NT2/D1 (cell line): ENCODE measurements at regions not wholly inside any gene's neighbourhood (a gene's known extent, or its start where the extent isn't known, plus 50 kb on each side); places are given as distances from the start of the nearest gene placed in this dataset.

ENCODE experiments used
- DNase-seq: peaks from one replicate; pipeline ENCODE4 v3.0.0-alpha.2; 2011; ENCODE audit warnings: low read depth, low spot score
- H3K27me3 ChIP-seq: 2 replicates; pipeline ENCODE4 v1.6.0; 2011; ENCODE audit warnings: mild to moderate bottlenecking; ENCODE audit not compliant: insufficient read length, insufficient read depth
- H3K36me3 ChIP-seq: 2 replicates; pipeline ENCODE4 v1.6.1; 2011; ENCODE audit warnings: mild to moderate bottlenecking, low read length, mixed read lengths; ENCODE audit not compliant: insufficient read depth, insufficient read length
- H3K4me1 ChIP-seq: 2 replicates; pipeline ENCODE4 v1.5.1; 2011; ENCODE audit not compliant: insufficient read depth, insufficient read length
- H3K4me3 ChIP-seq: 2 replicates; pipeline ENCODE4 v1.5.1; 2011; ENCODE audit warnings: low read depth; ENCODE audit not compliant: insufficient read length
- H3K9ac ChIP-seq: 2 replicates; pipeline ENCODE4 v1.6.0; 2011; ENCODE audit warnings: low read depth; ENCODE audit not compliant: insufficient read length
- H3K9me3 ChIP-seq: 2 replicates; pipeline ENCODE4 v1.5.1; 2011; ENCODE audit warnings: mild to moderate bottlenecking, low read length; ENCODE audit not compliant: insufficient read depth
- SUZ12 ChIP-seq: IDR thresholded peaks from 2 replicates; pipeline ENCODE4 v1.6.1; 2011; ENCODE audit not compliant: insufficient read length, insufficient read depth; ENCODE audit errors: extremely low read depth
- YY1 ChIP-seq: IDR thresholded peaks from 2 replicates; pipeline ENCODE4 v1.6.1; 2011; ENCODE audit not compliant: insufficient read length, insufficient read depth
- ZNF274 ChIP-seq: IDR thresholded peaks from 2 replicates; pipeline ENCODE4 v1.6.1; 2011; ENCODE audit warnings: mild to moderate bottlenecking, low read depth, low read length

DNA sequence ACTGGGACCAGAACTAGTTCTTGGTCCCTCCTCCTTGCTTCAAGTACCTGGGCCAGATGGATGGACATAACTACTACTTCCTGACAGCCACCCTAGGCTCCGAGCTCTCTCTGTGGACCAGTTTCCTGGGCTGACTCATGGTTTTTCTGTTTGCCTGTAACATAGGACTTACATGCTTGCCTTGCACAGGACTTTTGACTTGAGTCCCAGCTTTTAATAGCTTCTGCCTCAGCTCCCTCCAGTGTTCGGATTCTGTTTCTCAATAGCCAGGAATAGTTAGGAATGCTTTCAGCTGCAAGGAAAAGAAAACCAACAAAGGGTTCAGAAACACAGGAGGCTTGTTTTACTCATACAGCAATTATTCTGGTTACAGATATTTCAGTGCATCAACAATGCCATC, 405.9 kb downstream of the ZNF536 start:
- Histone ChIP-seq H3K4me3 (no peak overlapping the region), H3K4me1 (no peaks in the 10 kb centered on the region), H3K36me3 (no peaks in the 10 kb centered on the region), H3K27me3 (no peaks in the 10 kb centered on the region), H3K9ac (no peak overlapping the region), H3K9me3 (no peaks in the 10 kb centered on the region)
- no peak for DNase-seq
- TF ChIP-seq SUZ12, result no peak
- no peak for TF ChIP-seq ZNF274
- no peak for TF ChIP-seq YY1

DNA sequence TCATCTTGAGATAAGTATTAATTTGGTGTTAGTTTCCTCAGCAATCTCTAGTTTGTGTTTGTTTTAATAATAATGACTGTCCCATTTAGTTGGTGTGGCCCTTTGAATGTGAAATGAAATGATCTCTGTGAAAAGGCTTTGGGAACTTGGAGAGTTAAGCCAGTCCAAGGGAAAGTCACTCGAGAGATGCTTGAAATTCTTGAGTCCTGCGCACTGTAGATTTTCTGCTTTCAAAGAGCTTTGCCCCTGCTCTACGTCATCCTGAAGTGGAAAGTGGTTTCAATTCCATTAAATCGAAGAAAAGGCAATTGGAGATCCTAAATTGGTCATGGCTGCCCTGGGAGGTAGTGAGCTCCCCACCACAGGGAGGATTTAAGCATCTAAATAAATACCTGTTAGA, 403.8 kb downstream of the ZNF536 start:
- H3K9me3 ChIP-seq, result no peaks in the 10 kb centered on the region
- H3K4me1 ChIP-seq, result no peaks in the 10 kb centered on the region
- H3K4me3 ChIP-seq, result no peak overlapping the region
- TF ChIP-seq ZNF274 (no peak), SUZ12 (no peak), YY1 (no peak)
- no peak for DNase-seq
- H3K9ac ChIP-seq, result no peak overlapping the region
- H3K36me3 ChIP-seq, result no peaks in the 10 kb centered on the region
- H3K27me3 ChIP-seq, result no peaks in the 10 kb centered on the region

DNA sequence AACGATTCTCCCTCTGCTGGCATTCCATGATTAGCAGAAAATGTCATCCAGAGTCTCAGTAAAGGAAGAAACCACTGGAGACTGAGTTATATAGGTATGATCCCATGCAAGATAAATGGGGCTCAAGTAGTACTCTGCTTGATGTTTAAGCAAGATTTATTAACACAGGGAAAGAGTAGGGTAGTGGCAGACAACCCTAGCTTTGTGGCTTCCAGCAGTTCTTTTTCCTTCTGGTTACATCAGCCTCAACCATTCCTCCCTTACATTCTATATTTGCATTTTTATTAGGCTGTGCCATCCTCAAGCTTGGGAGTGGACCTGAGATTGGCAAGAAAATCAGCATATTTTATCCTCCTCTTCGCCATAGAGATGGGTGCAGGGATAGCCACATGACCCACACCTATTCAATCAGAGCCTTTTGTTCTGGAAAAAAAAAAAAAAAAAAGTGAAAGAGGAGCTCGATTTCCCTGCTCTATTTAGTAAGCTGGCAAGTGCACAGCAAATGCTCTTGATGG, 402.1 kb downstream of the ZNF536 start:
- H3K9ac ChIP-seq, result no peak overlapping the region
- no peaks in the 10 kb centered on the region for H3K9me3 ChIP-seq

DNA sequence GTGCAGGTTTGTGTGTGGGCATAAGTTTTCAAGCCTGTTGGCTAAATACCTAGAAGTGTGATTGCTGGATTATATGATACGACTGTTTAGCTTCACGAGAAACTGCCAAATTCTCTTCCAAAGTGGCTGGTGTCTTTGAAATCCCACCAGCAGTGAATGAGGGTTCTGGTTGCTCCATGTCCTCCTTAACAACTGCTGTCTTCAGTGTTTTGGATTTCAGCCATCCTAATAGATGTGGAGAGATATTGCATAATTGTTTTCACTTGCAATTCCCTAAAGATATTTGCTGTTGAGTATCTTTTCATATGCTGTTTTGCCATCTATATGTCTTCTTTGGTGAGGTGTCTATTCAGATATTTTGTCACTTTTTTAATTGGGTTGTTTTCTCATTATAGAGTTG, 390.5 kb downstream of the ZNF536 start:
- H3K4me1 ChIP-seq, result no peaks in the 10 kb centered on the region
- no peak for TF ChIP-seq SUZ12
- no peak for TF ChIP-seq ZNF274
- TF ChIP-seq YY1, result no peak
- DNase-seq, result no peak

More for the DNA sequence above, 402.1 kb downstream of the ZNF536 start:
- no peak for DNase-seq
- TF ChIP-seq ZNF274 (no peak), YY1 (no peak), SUZ12 (no peak)
- Histone ChIP-seq H3K4me1 (no peaks in the 10 kb centered on the region), H3K4me3 (no peak overlapping the region), H3K36me3 (no peaks in the 10 kb centered on the region), H3K27me3 (no peaks in the 10 kb centered on the region)

DNA sequence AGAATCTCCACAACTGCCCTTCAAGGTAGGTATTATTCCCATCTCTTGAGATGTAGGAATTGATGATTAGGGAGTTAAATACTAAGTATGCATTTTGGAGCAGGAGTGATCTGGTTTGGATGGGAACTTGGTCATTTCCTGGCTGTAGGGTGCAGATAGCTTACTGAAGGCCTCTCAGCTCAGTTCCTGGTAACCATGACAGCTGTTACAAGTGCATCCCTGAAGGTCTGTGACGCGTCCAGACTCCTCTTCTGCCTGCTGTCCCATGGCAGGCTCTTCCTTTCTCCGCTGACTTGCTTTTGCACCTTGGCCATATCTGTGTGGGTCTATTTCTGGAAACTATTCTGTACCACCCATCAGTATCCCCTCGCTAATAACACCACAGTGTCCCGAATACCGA, 387.8 kb downstream of the ZNF536 start:
- no peak for DNase-seq
- no peak overlapping the region for H3K4me3 ChIP-seq
- no peak for TF ChIP-seq ZNF274
- no peak for TF ChIP-seq SUZ12
- no peak for TF ChIP-seq YY1
- no peaks in the 10 kb centered on the region for H3K27me3 ChIP-seq
- H3K9ac ChIP-seq, result no peak overlapping the region
- no peaks in the 10 kb centered on the region; the same call in 1 of the 2 replicates for H3K9me3 ChIP-seq
- no peaks in the 10 kb centered on the region for H3K36me3 ChIP-seq
- no peaks in the 10 kb centered on the region for H3K4me1 ChIP-seq

More for the DNA sequence above, 390.5 kb downstream of the ZNF536 start:
- H3K9me3 ChIP-seq, result no peaks in the 10 kb centered on the region
- H3K27me3 ChIP-seq, result no peaks in the 10 kb centered on the region
- no peak overlapping the region for H3K4me3 ChIP-seq
- H3K9ac ChIP-seq, result no peak overlapping the region
- H3K36me3 ChIP-seq, result no peaks in the 10 kb centered on the region

DNA sequence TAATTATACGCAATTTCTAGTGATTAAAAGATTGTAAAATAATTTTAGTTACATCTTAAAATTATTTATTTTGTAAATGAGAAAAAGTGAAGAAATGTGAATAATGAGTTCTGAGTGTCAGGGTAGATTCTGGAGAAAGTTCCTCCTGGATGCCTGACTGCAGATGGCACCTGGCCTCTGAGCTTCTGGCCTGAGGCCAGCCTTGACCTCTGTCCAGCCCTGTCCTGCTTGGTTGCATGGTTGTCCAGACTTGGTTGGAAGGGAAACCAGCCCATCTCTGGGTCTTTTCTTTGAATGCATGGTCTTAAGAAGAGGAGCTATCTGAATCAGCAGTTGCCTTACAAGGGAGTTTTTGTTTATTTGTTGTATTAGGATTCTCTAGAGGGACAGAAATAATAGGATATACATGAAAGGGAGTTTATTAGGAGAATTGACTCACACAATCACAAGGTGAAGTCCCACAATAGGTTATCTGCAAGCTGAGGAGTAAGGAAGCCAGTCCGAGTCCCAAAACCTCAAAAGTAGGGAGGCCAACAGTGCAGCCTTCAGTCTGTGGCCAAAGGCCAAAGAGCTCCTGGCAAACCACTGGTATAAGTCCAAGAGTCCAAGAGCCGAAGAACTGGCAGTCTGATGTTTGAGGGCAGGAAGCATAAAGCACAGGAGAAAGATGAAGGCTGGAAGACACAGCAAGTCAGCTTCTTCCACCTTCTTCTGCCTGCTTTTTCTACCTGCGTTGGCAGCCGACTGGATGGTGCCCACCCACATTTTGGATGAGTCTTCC, 385.8 kb downstream of the ZNF536 start:
- H3K9me3 ChIP-seq, result no peaks in the 10 kb centered on the region; the same call in 1 of the 2 replicates
- H3K27me3 ChIP-seq, result no peaks in the 10 kb centered on the region
- H3K9ac ChIP-seq, result no peak overlapping the region
- H3K4me3 ChIP-seq, result no peak overlapping the region
- no peaks in the 10 kb centered on the region for H3K4me1 ChIP-seq
- no peaks in the 10 kb centered on the region for H3K36me3 ChIP-seq
- DNase-seq, result no peak
- TF ChIP-seq SUZ12, result no peak
- no peak for TF ChIP-seq YY1
- TF ChIP-seq ZNF274, result no peak

DNA sequence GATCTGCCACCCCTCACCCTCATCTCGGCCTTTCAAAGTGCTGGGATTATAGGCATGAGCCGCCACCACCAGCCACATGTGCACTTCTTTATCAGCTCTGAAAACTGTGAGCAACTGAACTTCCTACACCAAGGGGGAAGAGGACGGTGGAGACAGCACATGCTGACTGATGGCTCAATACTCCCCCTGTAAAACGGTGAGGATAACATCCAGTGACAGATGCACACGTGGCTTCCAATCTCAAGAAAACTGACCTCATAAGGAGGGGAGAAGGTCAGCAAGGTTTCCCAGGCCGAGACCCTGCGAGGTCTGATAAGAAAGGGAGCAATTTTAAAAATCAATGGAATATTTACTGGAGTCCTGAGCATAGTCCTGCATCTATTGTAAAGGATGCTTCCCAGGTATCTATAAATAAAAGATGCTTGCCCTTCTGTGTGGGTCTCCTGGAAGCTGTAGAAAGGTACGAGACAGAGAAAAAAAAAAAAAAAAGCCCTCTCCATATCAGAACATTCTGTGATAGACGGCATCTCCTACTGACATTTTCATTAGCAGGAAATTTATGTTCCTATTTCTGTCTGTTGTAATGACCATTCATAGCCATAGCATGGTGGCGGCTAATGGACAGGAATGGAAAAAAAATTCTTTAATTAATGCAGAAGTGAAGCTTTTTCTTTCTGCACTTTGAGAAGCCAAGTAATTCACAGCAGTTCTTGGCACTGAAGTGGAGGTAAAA, 385.1 kb downstream of the ZNF536 start:
- TF ChIP-seq YY1 (no peak), SUZ12 (no peak)
- Histone ChIP-seq H3K4me1 (no peaks in the 10 kb centered on the region), H3K27me3 (no peaks in the 10 kb centered on the region), H3K9ac (no peak overlapping the region), H3K9me3 (no peaks in the 10 kb centered on the region; the same call in 1 of the 2 replicates), H3K36me3 (no peaks in the 10 kb centered on the region), H3K4me3 (no peak overlapping the region)
- no peak for DNase-seq
